ENCODE measurements at regions not wholly inside any gene's neighbourhood (a gene's known extent, or its start where the extent isn't known, plus 50 kb on each side); places are given as distances from the start of the nearest gene placed in this dataset.

- TF ChIP-seq, protein P1, sequence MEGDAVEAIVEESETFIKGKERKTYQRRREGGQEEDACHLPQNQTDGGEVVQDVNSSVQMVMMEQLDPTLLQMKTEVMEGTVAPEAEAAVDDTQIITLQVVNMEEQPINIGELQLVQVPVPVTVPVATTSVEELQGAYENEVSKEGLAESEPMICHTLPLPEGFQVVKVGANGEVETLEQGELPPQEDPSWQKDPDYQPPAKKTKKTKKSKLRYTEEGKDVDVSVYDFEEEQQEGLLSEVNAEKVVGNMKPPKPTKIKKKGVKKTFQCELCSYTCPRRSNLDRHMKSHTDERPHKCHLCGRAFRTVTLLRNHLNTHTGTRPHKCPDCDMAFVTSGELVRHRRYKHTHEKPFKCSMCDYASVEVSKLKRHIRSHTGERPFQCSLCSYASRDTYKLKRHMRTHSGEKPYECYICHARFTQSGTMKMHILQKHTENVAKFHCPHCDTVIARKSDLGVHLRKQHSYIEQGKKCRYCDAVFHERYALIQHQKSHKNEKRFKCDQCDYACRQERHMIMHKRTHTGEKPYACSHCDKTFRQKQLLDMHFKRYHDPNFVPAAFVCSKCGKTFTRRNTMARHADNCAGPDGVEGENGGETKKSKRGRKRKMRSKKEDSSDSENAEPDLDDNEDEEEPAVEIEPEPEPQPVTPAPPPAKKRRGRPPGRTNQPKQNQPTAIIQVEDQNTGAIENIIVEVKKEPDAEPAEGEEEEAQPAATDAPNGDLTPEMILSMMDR (IDR thresholded peaks at IDR 0.05) = no peak
Measured at GRCh38 chr6:81144346-81144745, 608.1 kb downstream of the TENT5A start.

GRCh38 chr6:81138236-81138635 is 614.2 kb downstream of the TENT5A start:
- TF ChIP-seq, protein P1 (IDR thresholded peaks at IDR 0.05) = no peak

DNA sequence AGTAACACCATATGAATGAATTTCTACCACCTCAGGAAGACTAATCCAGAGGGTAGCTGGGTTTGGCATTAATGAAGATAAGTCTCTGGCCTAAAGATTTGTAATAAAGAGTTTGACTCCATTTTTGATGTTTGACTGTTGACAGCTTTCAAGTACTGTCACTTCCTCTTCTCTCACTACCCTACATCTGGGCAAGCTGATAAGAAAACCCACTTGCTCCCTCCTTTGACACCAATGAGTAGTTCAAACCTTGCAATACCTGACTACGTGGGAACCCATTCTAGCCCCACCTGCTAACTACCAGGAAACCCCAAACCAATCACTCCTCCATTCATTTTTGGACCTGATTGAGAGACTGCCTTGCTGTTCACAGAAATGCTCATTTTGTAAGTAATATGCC is 621.5 kb downstream of the TENT5A start:
- TF ChIP-seq, protein P1 (IDR thresholded peaks at IDR 0.05) = no peak

DNA sequence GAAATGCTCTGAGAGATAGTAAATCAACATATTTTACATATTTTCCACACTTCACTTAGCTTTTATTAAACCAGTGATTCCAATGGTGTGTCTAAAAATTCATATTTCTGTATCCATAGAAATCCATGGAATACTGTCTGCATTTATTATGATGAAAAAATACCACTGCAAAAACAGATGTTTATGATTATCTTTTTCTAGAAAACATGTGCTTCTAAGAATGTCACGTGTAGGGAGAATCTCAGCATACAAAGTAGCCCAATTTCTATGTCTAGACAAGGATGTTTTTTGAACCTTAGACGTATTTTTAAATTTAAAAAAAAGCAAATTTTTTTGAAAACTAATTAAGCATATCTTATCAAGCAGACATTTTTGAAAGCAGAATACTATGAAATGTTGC is 622.4 kb downstream of the TENT5A start:
- TF ChIP-seq, protein P1 (IDR thresholded peaks at IDR 0.05) = no peak

- TF ChIP-seq, protein P1 (IDR thresholded peaks at IDR 0.05) = no peak
Measured at GRCh38 chr6:81128671-81129070, 623.8 kb downstream of the TENT5A start.

- TF ChIP-seq, protein P1 (IDR thresholded peaks at IDR 0.05) = no peak
Measured at GRCh38 chr6:81126150-81126549, 626.3 kb downstream of the TENT5A start.

- TF ChIP-seq, protein P1 (IDR thresholded peaks at IDR 0.05) = no peak
Measured at GRCh38 chr6:81120280-81120679, 632.2 kb downstream of the TENT5A start.

DNA sequence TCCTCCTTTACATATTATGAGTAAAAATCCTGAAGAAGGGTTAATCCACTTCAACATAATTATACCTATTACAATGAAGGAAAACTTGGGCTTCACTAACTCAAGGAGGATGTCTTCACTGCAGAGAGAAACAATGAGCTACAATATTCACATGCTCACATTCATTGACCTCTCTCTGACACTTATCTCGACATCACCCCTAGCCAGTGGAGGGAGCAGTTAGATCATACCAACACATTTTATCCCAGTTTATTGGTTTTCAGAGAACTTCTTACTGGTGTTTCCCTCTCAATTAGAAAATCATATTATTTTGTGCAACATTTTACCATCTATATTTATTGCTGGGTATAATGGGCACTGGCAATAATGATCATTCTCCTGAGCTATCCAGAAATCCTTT is 646.5 kb downstream of the TENT5A start:
- TF ChIP-seq, protein P1 (IDR thresholded peaks at IDR 0.05) = no peak
